ENCODE measurements at regions not wholly inside any gene's neighbourhood (a gene's known extent, or its start where the extent isn't known, plus 50 kb on each side); places are given as distances from the start of the nearest gene placed in this dataset.

DNA sequence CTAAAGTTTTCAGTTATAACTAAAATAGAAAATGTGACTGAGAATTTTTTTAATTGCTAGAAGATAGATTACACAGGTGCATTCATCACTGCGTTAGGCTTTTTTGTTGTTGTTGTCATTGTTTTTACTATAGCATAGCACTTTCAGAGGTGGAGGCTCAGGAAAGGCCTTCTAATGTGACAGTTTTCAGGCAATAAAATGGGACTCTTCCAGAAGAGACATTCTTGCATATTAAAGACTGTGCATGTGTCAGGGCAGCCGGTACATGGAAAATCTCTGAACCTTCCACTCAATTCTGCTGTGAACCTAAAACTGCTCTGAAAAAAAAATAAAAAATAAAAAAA, 175.2 kb downstream of the METTL4 start:
- DNase-seq: no peak

DNA sequence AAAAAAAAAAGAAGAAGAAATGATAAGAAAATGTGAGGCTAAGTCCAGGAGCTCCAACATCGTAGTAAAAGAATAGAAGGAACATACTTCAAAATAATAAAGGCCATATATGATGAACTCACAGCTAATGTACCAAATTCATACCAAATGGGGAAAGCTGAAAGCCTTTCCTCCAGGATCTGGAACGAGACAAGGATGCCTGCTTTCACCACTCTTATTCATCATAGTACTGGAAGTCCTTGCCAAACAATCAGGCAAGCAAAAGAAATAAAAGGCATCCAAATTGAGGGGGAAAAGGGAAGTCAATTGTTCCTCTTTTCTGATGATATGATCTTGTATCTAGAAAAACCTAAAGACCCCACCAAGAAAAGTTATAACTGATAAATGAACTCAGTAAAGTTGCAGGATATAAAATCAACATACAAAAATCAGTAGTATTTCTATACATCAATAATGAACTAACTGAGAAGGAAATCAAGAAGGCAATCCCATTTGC, 170.6 kb downstream of the METTL4 start:
- no peak for DNase-seq

DNA sequence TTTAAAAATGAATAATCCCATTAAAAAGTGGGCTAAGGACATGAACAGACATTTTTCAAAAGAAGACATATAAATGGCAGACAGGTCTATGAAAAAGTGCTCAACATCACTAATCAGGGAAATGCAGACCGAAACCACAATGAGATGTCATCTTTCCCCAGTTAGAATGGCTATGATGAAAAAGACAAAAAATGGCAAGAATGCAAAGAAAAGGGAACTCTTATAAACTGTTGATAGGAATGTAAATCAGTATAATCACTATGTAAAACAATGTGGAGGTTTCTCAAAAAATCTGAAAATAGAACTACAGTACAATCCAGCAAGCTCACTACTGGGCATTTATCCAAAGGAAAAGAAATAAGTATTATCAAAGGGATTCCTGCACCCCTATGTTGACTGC, 169.2 kb downstream of the METTL4 start:
- no peak for DNase-seq

DNA sequence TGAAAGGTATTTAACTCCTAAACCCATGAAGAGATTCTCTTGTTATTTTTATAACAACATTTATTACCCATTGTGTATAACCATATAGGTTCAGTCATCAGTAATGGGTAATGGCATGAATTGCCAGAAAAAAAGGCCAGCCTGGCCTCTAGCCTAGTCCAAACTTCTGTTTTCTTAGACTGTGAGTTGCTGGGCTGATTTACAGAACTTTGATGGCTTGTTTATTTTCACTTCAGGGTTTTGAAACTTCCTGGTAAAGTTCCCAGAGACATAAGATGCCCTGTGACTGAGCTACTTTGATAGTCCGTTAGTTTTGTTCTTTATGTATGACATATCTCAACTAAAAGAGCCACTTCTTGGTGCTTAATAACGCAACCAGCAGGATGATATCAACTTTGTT, 164.8 kb downstream of the METTL4 start:
- DNase-seq: no peak

DNA sequence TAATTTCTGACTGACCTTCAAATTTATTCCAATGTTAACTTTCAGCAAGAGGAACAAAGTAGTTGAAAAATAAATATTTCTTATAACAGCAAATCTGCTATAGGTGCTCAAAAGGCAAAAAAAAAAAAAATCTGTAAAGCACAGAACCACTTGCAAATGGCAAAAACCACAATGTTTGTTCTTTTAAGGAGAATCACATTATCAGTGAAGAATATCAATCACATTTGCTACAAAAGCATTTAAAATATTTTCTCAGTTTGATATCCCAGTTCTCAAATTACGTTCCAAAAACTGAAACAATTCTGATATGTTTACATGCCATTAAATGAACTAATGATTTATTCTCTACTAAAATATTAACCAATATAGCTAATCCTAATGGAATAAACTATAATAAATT, 163.3 kb downstream of the METTL4 start:
- no peak for DNase-seq

DNA sequence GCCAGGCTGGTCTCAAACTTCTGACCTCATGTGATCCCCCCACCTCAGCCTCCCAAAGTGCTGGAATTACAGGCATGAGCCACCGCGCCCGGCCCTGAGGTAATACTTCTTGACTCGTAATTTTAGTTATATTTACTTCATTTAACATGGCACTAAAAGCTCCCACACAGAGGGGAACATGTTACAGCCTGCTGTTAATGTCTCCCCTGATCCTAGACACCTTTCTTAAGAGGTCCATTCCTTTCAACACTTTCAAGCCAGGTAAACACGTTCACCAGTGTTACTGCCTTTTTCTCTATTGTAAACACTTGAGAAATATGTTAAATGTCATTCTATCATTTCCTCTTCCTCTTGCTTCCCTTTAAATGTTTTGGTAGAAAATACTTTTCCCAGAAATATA, 161.4 kb downstream of the METTL4 start:
- no peak for DNase-seq

DNA sequence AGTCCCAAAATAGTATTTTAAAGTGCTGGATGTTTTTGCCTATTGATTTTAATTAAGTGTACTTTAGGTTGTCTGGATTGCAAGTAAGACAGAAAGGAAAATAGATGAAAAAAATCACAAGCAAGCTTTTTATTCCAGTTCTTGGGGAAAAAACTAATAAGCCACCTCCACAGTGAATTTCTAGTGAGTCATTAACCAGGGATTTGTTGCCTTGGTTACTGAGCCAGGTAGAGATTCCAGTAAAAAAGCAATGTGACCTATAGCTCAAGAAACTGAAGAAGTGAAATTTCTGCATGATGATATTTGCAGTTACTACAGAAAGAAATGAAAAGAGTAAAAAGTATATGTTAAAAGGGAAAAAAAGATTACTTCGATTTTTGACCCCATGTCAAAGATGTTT, 160.6 kb downstream of the METTL4 start:
- no peak for DNase-seq

DNA sequence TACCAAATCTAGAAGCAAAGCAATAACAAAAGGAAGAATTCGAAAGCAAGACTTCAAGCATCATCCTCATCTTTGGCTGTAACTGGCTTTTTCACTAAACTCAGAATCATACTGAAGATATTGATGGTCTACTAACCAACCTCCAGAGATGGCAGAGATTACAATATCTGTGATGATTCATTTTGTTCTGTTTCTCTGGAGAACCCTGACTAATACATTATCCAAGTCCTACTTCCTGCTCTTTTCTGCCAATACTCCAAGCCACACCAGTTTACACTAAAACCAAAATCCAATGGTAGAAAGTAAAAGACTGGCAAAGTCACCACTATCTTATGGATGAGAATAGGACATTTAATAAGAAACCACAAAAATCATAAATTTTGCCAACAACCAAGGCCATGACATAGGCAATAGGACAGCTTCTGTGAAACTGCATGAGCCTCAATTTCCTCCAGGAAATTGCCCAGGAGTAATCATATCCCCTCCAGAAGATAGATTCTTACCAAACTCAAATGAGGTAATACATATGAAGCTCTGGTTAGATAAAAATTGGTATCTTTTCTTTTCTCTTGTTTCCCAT, 159.8 kb downstream of the METTL4 start:
- no peak for DNase-seq

DNA sequence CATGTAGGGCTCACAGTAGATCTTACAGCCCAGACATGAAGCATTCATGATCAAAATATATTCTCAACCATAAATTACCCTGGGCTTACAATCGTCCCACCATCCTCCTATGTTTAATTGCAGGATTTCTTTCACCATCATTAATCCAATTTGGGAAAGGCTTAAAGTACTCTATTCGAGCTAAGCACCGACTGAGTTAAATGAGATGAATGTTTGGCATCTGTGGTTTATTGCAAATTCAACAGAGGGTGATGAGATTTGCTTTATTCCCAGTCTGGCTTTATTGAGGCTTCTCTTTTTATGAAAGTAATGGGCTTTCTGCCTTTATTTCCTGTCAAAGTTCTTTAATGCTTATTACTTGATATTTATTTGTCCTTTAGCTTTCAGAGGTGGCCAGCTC, 159.0 kb downstream of the METTL4 start:
- DNase-seq: no peak

DNA sequence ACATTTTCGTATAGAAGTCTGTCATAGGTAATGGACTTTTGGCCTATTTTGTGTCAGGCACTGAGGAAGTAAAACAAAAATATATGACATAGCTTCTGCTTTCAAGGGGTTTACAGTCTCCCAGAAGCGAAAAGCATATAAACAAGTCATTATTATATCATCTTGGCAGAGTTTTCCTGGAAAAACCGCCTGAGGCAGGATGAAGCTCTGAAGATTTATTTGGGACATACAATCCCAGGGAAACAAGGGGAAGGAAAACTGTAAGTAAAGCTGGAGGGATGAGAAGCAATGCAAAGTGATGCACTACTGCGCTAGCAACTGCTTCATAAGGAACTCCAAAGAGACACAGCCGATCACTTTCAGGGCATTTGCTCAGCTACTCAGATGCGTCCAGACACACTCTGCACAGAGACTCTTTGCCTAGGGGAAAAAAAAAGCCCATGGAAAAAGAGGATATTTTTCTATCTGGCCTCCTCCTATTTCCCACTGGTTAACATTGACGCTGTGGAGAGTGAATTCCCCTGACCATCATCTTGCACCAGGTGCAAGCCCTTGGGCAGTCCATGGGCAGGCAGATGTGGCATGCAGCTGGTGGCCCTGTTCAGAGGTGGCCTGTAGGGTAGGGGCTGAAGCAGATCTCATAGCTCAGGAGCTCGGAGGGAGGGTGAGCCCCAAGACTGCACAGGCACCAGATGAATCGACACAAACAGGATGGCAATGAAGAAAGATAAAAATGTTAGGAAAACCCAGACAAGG, 158.1 kb downstream of the METTL4 start:
- no peak for DNase-seq

DNA sequence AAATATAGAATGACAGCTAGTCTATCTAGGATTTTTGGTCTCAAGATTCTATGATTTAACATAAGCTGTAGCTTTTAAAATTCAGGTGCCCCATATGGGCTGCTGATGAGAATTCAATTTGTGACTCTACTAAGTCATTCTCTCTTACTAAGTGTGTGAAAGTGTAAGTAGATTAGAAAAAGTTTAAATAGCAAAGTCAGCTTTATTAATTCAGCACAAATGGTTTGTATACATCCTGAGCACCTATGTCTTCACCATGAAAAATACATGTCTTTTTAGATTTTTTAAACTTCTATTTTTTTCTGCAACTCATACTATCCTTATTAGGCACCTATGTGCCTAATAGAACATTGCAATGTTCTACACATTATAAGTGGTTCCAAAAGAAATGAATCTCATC, 157.1 kb downstream of the METTL4 start:
- DNase-seq: no peak

DNA sequence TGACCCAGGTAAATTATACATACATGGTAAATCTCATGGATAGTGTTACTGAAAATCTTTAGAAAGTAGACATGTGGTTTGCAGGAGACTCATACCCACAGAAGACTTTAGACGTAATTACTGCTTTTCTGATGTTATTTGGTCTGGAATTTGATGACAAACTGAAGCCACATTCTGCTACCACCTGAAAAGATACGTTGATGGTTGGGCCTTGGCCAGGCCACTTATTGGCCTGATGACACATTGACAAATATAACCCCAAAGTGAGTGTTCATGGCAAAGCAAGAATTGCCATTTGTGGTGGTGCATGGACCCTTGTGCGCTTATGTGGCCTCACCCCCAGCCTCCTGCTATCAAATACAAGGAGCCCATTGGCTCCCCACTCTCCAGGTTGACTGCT, 155.6 kb downstream of the METTL4 start:
- DNase-seq: no peak

DNA sequence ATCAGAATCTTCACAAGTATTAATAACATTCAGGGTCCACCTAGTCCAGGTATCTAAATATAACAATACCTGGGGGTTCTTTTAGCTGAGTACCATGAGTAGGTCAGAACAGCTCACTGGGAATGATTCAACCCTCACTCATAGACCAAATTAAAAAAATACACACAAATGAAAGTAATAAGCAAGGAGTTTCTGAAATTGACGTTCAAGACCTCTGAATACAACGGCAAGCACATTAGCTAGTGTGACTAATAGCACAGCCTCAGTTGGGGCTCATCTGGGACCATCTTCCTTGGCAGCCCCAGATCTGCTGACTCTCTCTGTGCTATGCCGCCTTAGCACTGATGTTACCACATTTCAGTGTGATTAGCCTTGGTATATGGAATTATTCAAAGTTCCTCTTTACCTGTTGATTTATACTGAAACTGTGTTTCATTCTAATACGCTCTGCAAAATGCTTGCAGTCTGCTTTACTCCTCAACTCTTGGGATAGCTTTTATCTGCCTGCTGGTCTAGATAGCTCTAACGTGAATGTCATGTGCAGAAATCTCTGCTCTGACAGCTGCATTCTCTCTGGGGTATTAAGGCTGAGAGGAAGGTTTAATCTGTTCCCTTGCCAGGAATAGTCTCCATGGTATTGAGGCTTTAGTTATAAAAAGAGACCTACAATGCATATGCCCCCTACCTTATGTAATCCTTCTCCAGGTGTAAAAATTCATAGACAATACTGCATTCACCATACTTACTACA, 153.3 kb downstream of the METTL4 start:
- DNase-seq: no peak

DNA sequence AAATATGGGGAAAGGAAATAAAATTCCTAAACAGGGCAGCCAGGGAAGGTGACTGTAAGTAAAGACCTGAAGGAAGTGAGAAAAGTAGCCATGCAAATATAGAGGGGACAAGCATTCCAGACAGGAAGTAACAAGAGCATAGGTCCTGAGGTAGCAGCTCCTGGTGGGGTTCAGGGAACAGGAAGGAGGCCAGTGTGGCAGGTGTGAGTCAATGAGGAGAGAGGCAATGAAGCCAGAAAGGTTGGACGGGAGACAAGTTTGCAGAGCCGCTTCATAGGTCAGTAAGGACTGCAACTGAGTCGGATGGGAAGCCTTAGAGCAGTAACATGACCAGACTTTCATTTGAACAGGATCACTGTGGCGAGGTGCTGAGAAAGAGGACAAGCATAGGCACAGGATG, 150.9 kb downstream of the METTL4 start:
- DNase-seq: no peak

DNA sequence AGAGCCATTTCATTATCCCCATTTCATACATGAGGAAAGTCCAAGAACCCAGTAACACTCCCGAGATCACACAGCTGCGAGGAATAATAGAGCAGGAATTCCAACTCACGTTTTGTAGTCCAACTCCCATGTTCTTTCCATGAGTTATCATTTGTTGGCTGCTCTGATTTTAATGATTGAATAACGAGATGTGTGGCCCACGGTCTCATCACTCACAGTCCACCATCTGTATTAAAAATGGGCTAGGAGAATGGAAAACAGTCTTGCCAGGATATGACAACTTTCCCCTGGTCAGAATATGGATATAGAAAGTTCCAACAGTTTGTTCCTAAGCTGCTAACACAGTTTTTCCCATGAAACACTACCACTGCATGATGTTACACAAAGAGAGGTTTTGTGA, 147.5 kb downstream of the METTL4 start:
- DNase-seq: no peak

DNA sequence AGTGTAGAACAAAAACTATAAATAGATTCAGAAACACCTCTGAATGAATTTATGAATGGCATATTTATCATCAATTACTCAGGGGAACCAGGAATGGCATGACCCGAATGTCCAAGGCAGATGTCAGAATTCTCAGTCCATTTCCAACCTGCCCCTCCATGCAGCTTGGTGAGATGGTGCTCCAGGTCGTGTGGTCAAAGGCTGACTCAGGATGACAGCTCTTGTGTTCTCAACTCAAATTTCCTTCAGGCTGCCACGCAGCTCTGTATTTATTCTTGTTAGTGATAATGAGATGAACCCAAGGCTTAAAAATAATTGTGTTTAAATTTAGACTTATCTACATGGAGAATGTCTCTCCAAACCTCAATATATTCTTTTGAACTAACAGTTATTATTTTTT, 146.9 kb downstream of the METTL4 start:
- no peak for DNase-seq

DNA sequence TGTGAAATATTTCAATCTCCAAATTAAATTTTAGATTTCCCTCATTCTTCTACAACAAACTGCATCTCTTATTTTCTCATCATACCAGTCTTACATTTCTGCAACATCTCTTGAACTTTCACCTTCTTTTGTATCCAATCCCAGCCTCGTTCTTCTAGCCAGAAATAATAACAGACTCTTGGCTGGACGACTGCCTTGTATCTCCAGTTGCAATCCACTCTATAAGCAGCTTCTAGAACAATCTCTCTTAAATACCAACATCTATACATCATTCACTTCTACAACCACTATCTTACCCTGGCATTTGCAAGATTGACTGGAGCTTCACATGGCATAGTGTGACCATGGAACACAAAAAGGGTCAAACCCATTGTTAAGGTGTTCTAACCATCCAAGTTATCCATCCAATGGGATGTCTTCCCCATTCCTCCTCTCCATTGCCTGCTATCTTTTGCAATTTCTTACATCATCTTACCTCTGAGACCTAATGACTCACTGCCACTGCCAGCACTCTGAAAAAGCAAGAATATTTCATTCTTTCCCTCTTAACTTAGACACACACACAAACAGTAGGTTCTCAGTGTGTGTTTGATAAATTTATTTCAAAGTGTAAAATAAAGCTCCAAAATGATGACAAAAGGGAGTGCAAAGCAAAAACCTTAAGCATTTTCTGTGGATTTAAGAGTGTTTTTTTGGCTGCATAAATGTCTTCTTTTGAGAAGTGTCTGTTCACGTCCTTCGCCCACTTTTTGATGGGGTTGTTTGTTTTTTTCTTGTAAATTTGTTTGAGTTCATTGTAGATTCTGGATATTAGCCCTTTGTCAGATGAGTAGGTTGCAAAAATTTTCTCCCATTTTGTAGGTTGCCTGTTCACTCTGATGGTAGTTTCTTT, 145.6 kb downstream of the METTL4 start:
- DNase-seq: no peak

DNA sequence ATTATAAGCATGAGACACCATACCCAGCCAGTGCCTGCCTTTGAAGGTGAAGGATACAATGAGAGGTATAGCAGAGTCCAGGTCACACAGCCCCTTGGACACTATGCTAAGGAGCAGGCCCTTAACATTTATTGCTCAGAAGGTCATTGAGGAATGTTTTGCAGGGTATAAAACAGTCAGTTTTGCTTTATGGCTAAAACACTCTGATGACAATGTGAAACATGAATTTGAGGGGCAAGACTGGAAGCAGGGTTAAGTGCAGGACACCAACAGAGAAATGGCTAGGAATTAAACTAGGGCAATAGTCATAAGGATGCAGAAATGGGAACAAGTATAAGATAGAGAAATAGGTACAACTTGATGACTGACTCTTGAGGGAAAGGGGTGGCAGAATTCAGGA, 141.1 kb downstream of the METTL4 start:
- DNase-seq: no peak

DNA sequence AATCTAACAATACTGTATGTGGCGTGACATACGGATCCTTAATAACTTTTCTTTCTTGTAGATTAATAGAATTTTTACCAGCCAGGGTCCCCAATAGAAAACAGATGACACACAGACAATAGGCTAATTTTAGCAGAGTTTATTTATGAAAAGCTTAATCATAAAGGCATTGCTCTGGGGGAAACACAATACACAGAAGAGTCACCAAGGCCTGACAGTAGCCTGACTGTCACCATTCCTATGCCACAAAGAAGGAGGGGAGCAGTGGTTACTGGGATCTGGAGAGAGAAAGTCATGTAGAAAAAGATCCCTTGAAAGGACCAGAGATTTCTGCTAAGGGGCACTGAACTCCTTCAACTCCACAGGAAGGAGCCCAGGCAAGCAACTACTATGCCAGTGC, 139.5 kb downstream of the METTL4 start:
- DNase-seq: no peak

DNA sequence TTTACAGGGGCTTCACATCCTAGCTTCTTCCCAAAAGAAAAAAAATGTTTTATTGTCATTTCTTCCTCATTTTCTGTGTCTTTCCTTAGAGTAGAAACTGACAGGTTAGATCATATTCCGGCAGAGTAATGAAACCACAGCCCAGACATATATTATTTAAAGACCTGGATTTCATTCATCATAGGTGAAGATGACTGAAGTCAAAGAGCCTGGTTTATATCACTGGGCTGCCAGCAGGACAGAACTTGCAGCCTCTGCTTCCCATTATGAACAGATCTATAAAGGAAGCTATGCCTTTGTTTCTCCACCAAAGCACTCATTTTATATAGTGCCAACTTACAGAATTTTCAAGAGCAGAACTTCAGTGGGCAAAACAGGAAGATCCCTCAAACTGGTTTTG, 137.9 kb downstream of the METTL4 start:
- DNase-seq: no peak

DNA sequence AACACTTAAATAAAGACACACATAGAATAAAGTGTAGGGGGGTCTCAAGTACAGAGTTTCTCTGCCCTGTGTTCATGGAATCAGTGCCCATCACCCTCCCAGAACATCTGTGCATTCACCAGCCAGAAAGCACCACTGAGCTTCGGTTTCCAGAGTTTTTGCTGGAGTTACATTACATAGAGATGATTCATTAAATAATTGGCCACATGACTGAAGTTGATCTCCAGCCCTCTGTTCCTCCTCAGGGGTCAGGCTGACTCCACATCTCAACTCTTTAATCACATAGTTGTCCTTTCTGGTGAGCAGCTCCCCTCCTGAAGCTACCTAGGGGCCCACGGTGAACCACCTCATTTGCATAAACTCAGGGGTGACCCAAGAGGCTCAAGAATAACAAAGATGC, 129.8 kb downstream of the METTL4 start:
- no peak for DNase-seq

DNA sequence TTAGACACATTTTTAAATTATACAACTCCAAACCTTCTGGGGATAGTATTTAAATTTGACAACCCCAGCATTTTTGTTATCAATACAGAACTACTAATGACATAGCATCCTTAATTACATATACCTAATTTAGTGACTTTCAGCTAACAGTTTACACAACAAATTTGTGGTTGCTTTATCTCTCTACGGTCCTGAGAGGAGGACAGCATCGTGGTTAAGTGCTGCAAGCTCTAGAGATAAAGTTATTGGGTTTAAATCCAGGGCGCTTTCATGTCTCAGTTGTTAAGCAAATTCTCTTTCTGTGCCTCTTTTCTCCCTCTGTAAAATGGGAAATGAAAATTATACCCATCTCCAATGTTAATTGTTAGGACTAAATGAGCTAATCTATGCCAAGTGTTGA, 129.3 kb downstream of the METTL4 start:
- no peak for DNase-seq

DNA sequence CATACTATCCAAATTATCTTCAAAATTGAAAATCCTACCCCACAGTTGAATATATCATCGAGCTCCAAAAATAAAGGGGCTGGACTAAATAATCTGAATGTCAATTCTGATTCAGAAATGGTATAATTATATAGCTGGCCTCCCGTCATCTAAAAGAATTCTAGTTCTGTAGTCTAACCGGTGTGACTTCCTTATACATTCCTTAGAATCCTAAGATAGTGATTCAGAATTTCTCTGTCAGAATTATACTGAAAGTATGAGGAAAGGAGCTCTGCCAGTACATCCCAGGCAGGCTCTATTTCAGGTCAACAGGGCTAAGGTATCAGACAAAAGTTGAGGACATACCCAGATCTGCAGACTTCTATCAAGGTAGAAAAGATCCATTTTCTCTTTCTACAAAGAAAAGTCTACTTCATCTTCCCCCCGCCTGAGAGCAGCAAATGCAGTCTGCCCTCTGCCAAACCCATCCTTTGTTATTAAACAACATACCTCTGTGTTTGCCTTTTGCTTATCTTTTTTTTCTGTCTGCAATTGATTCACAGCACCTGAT, 128.5 kb downstream of the METTL4 start:
- DNase-seq: no peak

Measured in C1 segment of cervical spinal cord (tissue), 14 donors.